Neural progenitor cell (in vitro differentiated cells): ENCODE measurements at regions not wholly inside any gene's neighbourhood (a gene's known extent, or its start where the extent isn't known, plus 50 kb on each side); places are given as distances from the start of the nearest gene placed in this dataset.

Experiments used
- DNase-seq: peaks from one replicate; pipeline ENCODE4 v3.0.0-alpha.2; 2016; ENCODE audit warnings: low spot score
- H2AFZ ChIP-seq: fragments of 200-600 bp; sonication (generic); replicated peaks from 2 replicates; pipeline ENCODE4 v1.6.1; 2016; ENCODE audit warnings: antibody characterized with exemption
- H3F3A ChIP-seq: fragments of 200-600 bp; sonication (generic); 2 replicates; pipeline ENCODE4 v1.6.1; 2016; ENCODE audit warnings: antibody characterized with exemption, low read depth
- H3K27ac ChIP-seq: fragments of 200-600 bp; sonication (generic); 2 replicates; pipeline ENCODE4 v1.5.1; 2016; ENCODE audit warnings: mild to moderate bottlenecking
- H3K27me3 ChIP-seq: fragments of 200-600 bp; sonication (generic); 2 replicates; pipeline ENCODE4 v1.6.1; 2016; ENCODE audit warnings: mild to moderate bottlenecking, moderate library complexity
- H3K36me3 ChIP-seq: fragments of 200-600 bp; sonication (generic); 2 replicates; pipeline ENCODE4 v1.5.1; 2016
- H3K4me1 ChIP-seq: fragments of 200-600 bp; sonication (generic); 2 replicates; pipeline ENCODE4 v1.6.1; 2016; ENCODE audit warnings: mixed run types
- H3K4me2 ChIP-seq: fragments of 200-600 bp; sonication (generic); 2 replicates; pipeline ENCODE4 v1.6.1; 2016
- H3K4me3 ChIP-seq: fragments of 200-600 bp; sonication (generic); 2 replicates; pipeline ENCODE4 v1.5.1; 2016
- H3K79me2 ChIP-seq: fragments of 200-600 bp; sonication (generic); 2 replicates; pipeline ENCODE4 v1.6.1; 2016; ENCODE audit warnings: low read depth
- H3K9ac ChIP-seq: fragments of 200-600 bp; sonication (generic); 2 replicates; pipeline ENCODE4 v1.6.1; 2016
- H3K9me3 ChIP-seq: fragments of 200-600 bp; sonication (generic); 2 replicates; pipeline ENCODE4 v1.5.1; 2016; ENCODE audit warnings: low read depth
- H4K20me1 ChIP-seq: fragments of 200-600 bp; sonication (generic); 2 replicates; pipeline ENCODE4 v1.6.1; 2016; ENCODE audit warnings: low read depth
- H3K27ac Mint-ChIP-seq: 3 replicates; pipeline ENCODE4 v1.8.0; 2021; ENCODE audit warnings: mixed read lengths
- H3K27me3 Mint-ChIP-seq: 2 replicates; pipeline ENCODE4 v1.8.0; 2022; ENCODE audit warnings: low read depth, mild to moderate bottlenecking, inconsistent platforms, moderate library complexity, mixed read lengths; ENCODE audit not compliant: insufficient read depth
- H3K36me3 Mint-ChIP-seq: 3 replicates; pipeline ENCODE4 v1.8.0; 2021; ENCODE audit warnings: mixed read lengths
- H3K4me1 Mint-ChIP-seq: 3 replicates; pipeline ENCODE4 v1.8.0; 2021; ENCODE audit warnings: mixed read lengths
- H3K4me3 Mint-ChIP-seq: 3 replicates; pipeline ENCODE4 v1.8.0; 2021; ENCODE audit warnings: mild to moderate bottlenecking, moderate library complexity, mixed read lengths
- H3K9me3 Mint-ChIP-seq: 3 replicates; pipeline ENCODE4 v1.8.0; 2020; ENCODE audit warnings: mixed read lengths
- CTCF ChIP-seq: fragments of 200-600 bp; sonication (generic); IDR thresholded peaks from 2 replicates; pipeline ENCODE4 v1.5.1; 2017; ENCODE audit warnings: antibody characterized with exemption, mild to moderate bottlenecking
- EZH2 ChIP-seq: fragments of 200-600 bp; sonication (generic); IDR thresholded peaks from 2 replicates; pipeline ENCODE4 v1.6.1; 2017; ENCODE audit warnings: antibody characterized with exemption, mild to moderate bottlenecking, moderate library complexity
- EZH2phosphoT487 ChIP-seq: fragments of 200-600 bp; sonication (generic); IDR thresholded peaks from 2 replicates; pipeline ENCODE4 v1.6.1; 2017; ENCODE audit warnings: antibody characterized with exemption

GRCh38 chr2:155389224-155389623 is 690.7 kb downstream of the KCNJ3 start:
- Histone ChIP-seq H3K9me3 (no peaks in the 10 kb centered on the region), H3K27ac (no peak overlapping the region), H4K20me1 (no peaks in the 10 kb centered on the region), H3K4me1 (peaks cover 8% of the 10 kb centered on the region), H2AFZ (no peak overlapping the region), H3K9ac (no peak overlapping the region), H3K36me3 (no peaks in the 10 kb centered on the region), H3K4me3 (no peak overlapping the region), H3K79me2 (no peaks in the 10 kb centered on the region), H3K4me2 (no peak overlapping the region), H3F3A (no peaks in the 10 kb centered on the region), H3K27me3 (no peaks in the 10 kb centered on the region)
- Mint-ChIP-seq H3K36me3 (no peaks in the 10 kb centered on the region), H3K4me3 (no peak overlapping the region), H3K9me3 (no peaks in the 10 kb centered on the region), H3K27ac (no peak overlapping the region), H3K4me1 (peaks cover 7% of the 10 kb centered on the region), H3K27me3 (no peaks in the 10 kb centered on the region)
- TF ChIP-seq EZH2phosphoT487 (no peak), CTCF (no peak), EZH2 (no peak)
- no peak for DNase-seq

GRCh38 chr2:155384555-155385123 is 686.1 kb downstream of the KCNJ3 start:
- Histone ChIP-seq H3K79me2 (no peaks in the 10 kb centered on the region), H3F3A (no peaks in the 10 kb centered on the region), H3K36me3 (no peaks in the 10 kb centered on the region), H3K9ac (no peak overlapping the region), H2AFZ (no peak overlapping the region), H3K4me1 (peaks cover 8% of the 10 kb centered on the region), H3K9me3 (no peaks in the 10 kb centered on the region), H3K4me2 (no peak overlapping the region), H3K4me3 (no peak overlapping the region), H3K27me3 (no peaks in the 10 kb centered on the region), H3K27ac (no peak overlapping the region), H4K20me1 (no peaks in the 10 kb centered on the region)
- no peak for DNase-seq
- Mint-ChIP-seq H3K27me3 (no peaks in the 10 kb centered on the region), H3K27ac (no peak overlapping the region), H3K36me3 (no peaks in the 10 kb centered on the region), H3K4me3 (no peak overlapping the region), H3K4me1 (peaks cover 10% of the 10 kb centered on the region), H3K9me3 (no peaks in the 10 kb centered on the region)
- no peak for TF ChIP-seq EZH2
- no peak for TF ChIP-seq CTCF
- no peak for TF ChIP-seq EZH2phosphoT487

GRCh38 chr2:155382776-155383175 is 684.3 kb downstream of the KCNJ3 start:
- Histone ChIP-seq H3K27me3 (no peaks in the 10 kb centered on the region), H3K36me3 (no peaks in the 10 kb centered on the region), H2AFZ (peak overlapping the region; percentile 37), H4K20me1 (no peaks in the 10 kb centered on the region), H3K27ac (no peak overlapping the region), H3K4me2 (no peak overlapping the region), H3F3A (no peaks in the 10 kb centered on the region), H3K4me1 (no peaks in the 10 kb centered on the region), H3K4me3 (no peak overlapping the region), H3K79me2 (no peaks in the 10 kb centered on the region), H3K9me3 (no peaks in the 10 kb centered on the region), H3K9ac (no peak overlapping the region)
- Mint-ChIP-seq H3K27me3 (no peaks in the 10 kb centered on the region), H3K4me3 (no peak overlapping the region), H3K27ac (no peak overlapping the region), H3K9me3 (no peaks in the 10 kb centered on the region), H3K4me1 (peaks cover 6% of the 10 kb centered on the region), H3K36me3 (no peaks in the 10 kb centered on the region)
- DNase-seq = no peak
- no peak for TF ChIP-seq EZH2phosphoT487
- TF ChIP-seq EZH2 = no peak
- no peak for TF ChIP-seq CTCF
